Mammary epithelial cell (primary cell): ENCODE measurements at regions not wholly inside any gene's neighbourhood (a gene's known extent, or its start where the extent isn't known, plus 50 kb on each side); places are given as distances from the start of the nearest gene placed in this dataset.

Experiments used
- EZH2 ChIP-seq: IDR thresholded peaks from 2 replicates; pipeline ENCODE4 v1.6.1; 2012; ENCODE audit warnings: low read length, inconsistent platforms, borderline replicate concordance
- TF ChIP-seq, protein P1 (sequence below), 2 donors: IDR thresholded peaks in 1 of 2; conservative IDR thresholded peaks in 1 of 2; 2 replicates each; pipeline ENCODE4 v1.5.1; 2011 to 2012; ENCODE audit warnings: inconsistent platforms in 2 of 2, low read length in 2 of 2, mild to moderate bottlenecking in 2 of 2, control low read depth in 1 of 2, low read depth in 1 of 2; ENCODE audit not compliant: insufficient read depth in 1 of 2; ENCODE audit errors: extremely low read depth in 1 of 2

- no peak for TF ChIP-seq EZH2
- TF ChIP-seq, protein P1, sequence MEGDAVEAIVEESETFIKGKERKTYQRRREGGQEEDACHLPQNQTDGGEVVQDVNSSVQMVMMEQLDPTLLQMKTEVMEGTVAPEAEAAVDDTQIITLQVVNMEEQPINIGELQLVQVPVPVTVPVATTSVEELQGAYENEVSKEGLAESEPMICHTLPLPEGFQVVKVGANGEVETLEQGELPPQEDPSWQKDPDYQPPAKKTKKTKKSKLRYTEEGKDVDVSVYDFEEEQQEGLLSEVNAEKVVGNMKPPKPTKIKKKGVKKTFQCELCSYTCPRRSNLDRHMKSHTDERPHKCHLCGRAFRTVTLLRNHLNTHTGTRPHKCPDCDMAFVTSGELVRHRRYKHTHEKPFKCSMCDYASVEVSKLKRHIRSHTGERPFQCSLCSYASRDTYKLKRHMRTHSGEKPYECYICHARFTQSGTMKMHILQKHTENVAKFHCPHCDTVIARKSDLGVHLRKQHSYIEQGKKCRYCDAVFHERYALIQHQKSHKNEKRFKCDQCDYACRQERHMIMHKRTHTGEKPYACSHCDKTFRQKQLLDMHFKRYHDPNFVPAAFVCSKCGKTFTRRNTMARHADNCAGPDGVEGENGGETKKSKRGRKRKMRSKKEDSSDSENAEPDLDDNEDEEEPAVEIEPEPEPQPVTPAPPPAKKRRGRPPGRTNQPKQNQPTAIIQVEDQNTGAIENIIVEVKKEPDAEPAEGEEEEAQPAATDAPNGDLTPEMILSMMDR (conservative IDR thresholded peaks at IDR 0.05 in 1 of 2, IDR thresholded peaks at IDR 0.05 in 1 of 2; ENCODE audit: extremely low read depth in 1 of 2, insufficient read depth in 1 of 2, low read depth in 1 of 2, low read length in 2 of 2) = no peak
These were observed 257.5 kb downstream of the DMAC1 start for GRCh38 chr9:7542126-7542525.
